H1 (cell line): ENCODE measurements at regions not wholly inside any gene's neighbourhood (a gene's known extent, or its start where the extent isn't known, plus 50 kb on each side); places are given as distances from the start of the nearest gene placed in this dataset.

ENCODE experiments used
- CTCF ChIA-PET: fragments of 300-600 bp; sonication (Branson Sonifier 250); formaldehyde crosslinking; loops from one replicate; lab custom pipeline; 2021; ENCODE audit not compliant: partially characterized antibody; lab: Charles Lee
- POLR2A ChIA-PET: fragments of 300-600 bp; sonication (Branson Sonifier 250); formaldehyde crosslinking; loops from one replicate; lab custom pipeline; 2021; ENCODE audit warnings: inconsistent platforms; ENCODE audit not compliant: partially characterized antibody; lab: Charles Lee
- DNase-seq, 2 experiments: peaks; one replicate each; pipeline versions ENCODE4 v3.0.0 to v3.0.0-alpha.2; 2010 to 2022; ENCODE audit warnings: low spot score in 2 of 2, low read depth in 1 of 2, mixed read lengths in 1 of 2
- FAIRE-seq: peaks from 2 replicates; lab custom pipeline; 2011; peaks lifted over from hg19 to GRCh38; lab: Jason Lieb, UNC
- H2AFZ ChIP-seq: 2 replicates; pipeline ENCODE4 v1.8.1; 2012; ENCODE audit warnings: low read length, inconsistent platforms
- H2AK5ac ChIP-seq: 2 replicates; pipeline ENCODE4 v1.6.1; 2013; ENCODE audit warnings: low read depth, low read length
- H2BK120ac ChIP-seq: replicated peaks from 2 replicates; pipeline ENCODE3; 2013; ENCODE audit warnings: low read depth, low read length, inconsistent platforms
- H2BK12ac ChIP-seq: 2 replicates; pipeline ENCODE4 v1.6.1; 2013; ENCODE audit warnings: low read depth, low read length
- H2BK15ac ChIP-seq: 2 replicates; pipeline ENCODE4 v1.6.1; 2013; ENCODE audit warnings: low read length
- H2BK20ac ChIP-seq: 2 replicates; pipeline ENCODE4 v1.6.1; 2013; ENCODE audit warnings: low read length
- H2BK5ac ChIP-seq: 2 replicates; pipeline ENCODE4 v1.6.1; 2013; ENCODE audit warnings: low read depth, low read length
- H3K14ac ChIP-seq: 2 replicates; pipeline ENCODE4 v1.6.1; 2013; ENCODE audit warnings: inconsistent platforms; ENCODE audit not compliant: insufficient read length
- H3K18ac ChIP-seq: 2 replicates; pipeline ENCODE4 v1.6.1; 2013; ENCODE audit warnings: low read length; ENCODE audit errors: extremely low read depth
- H3K23ac ChIP-seq: 2 replicates; pipeline ENCODE4 v1.6.1; 2013; ENCODE audit warnings: inconsistent platforms; ENCODE audit not compliant: insufficient read length
- H3K23me2 ChIP-seq: 2 replicates; pipeline ENCODE4 v1.6.1; 2013; ENCODE audit warnings: low read depth, low read length
- H3K27ac ChIP-seq: 2 replicates; pipeline ENCODE4 v1.6.1; 2011; ENCODE audit warnings: low read depth, low read length, inconsistent platforms
- H3K27me3 ChIP-seq, 4 experiments: replicated peaks in 1 of 4; 1 replicate in 1 of 4; 2 replicates in 3 of 4; pipeline versions ENCODE4 v1.6.1 to v1.8.1; 2011 to 2013; ENCODE audit warnings: low read length in 3 of 4, mild to moderate bottlenecking in 3 of 4, inconsistent platforms in 2 of 4, mixed read lengths in 2 of 4, moderate library complexity in 1 of 4; ENCODE audit not compliant: control insufficient read depth in 3 of 4, insufficient read depth in 3 of 4; ENCODE audit errors: extremely low read depth in 1 of 4
- H3K36me3 ChIP-seq, 4 experiments: 2 replicates each; pipeline versions ENCODE4 v1.6.1 to v1.8.1; 2011 to 2013; ENCODE audit warnings: mild to moderate bottlenecking in 4 of 4, low read length in 3 of 4, moderate library complexity in 2 of 4, control low read depth in 1 of 4, inconsistent platforms in 1 of 4; ENCODE audit not compliant: insufficient read depth in 4 of 4, control insufficient read depth in 2 of 4
- H3K4ac ChIP-seq: replicated peaks from 2 replicates; pipeline ENCODE3; 2013; ENCODE audit warnings: low read length, low read depth, mixed read lengths, inconsistent platforms; ENCODE audit not compliant: insufficient read length
- H3K4me1 ChIP-seq, 4 experiments: replicated peaks in 1 of 4; 1 replicate in 1 of 4; 2 replicates in 3 of 4; pipeline versions ENCODE4 v1.6.1 to v1.8.1; 2011 to 2013; ENCODE audit warnings: low read length in 3 of 4, inconsistent platforms in 2 of 4, mixed read lengths in 1 of 4; ENCODE audit not compliant: insufficient read depth in 4 of 4, control insufficient read depth in 3 of 4
- H3K4me2 ChIP-seq, 2 experiments: 2 replicates each; pipeline versions ENCODE4 v1.6.1 to v1.8.1; 2011 to 2013; ENCODE audit warnings: low read depth in 2 of 2, low read length in 2 of 2, control low read depth in 1 of 2, inconsistent platforms in 1 of 2, mild to moderate bottlenecking in 1 of 2; ENCODE audit not compliant: insufficient read depth in 1 of 2
- H3K4me3 ChIP-seq, 4 experiments: fragments of 200-600, 300-600 bp in 1 of 4; sonication (generic), shearing (Covaris generic), sonication (Bioruptor Twin) in 1 of 4; 2 replicates each; pipeline versions ENCODE4 v1.5.1 to v1.8.1; 2011 to 2016; ENCODE audit warnings: low read length in 4 of 4, low read depth in 3 of 4, control low read depth in 2 of 4, inconsistent platforms in 2 of 4, mild to moderate bottlenecking in 2 of 4, mixed read lengths in 1 of 4, moderate library complexity in 1 of 4; ENCODE audit not compliant: insufficient read depth in 2 of 4; ENCODE audit errors: extremely low read depth in 1 of 4
- H3K56ac ChIP-seq: replicated peaks from 2 replicates; pipeline ENCODE3; 2013; ENCODE audit warnings: low read depth, mild to moderate bottlenecking, mixed read lengths, low read length, inconsistent platforms; ENCODE audit not compliant: insufficient read length
- H3K79me1 ChIP-seq: 2 replicates; pipeline ENCODE4 v1.6.1; 2013; ENCODE audit warnings: low read depth, low read length, control low read depth
- H3K79me2 ChIP-seq, 2 experiments: 2 replicates each; pipeline versions ENCODE4 v1.6.1 to v1.8.1; 2012 to 2013; ENCODE audit warnings: low read length in 2 of 2, mild to moderate bottlenecking in 2 of 2, inconsistent platforms in 1 of 2; ENCODE audit not compliant: insufficient read depth in 2 of 2, control insufficient read depth in 1 of 2
- H3K9ac ChIP-seq, 4 experiments: replicated peaks in 1 of 4; 1 replicate in 1 of 4; 2 replicates in 3 of 4; pipeline versions ENCODE4 v1.6.1 to v1.8.1; 2011 to 2013; ENCODE audit warnings: low read depth in 3 of 4, low read length in 3 of 4, control low read depth in 2 of 4, mild to moderate bottlenecking in 2 of 4, moderate library complexity in 2 of 4, inconsistent platforms in 1 of 4; ENCODE audit errors: extremely low read depth in 1 of 4
- H3K9me3 ChIP-seq, 2 experiments: 2 replicates each; pipeline versions ENCODE4 v1.6.1 to v1.8.1; 2012 to 2013; ENCODE audit warnings: mild to moderate bottlenecking in 2 of 2, moderate library complexity in 2 of 2, control low read depth in 1 of 2, inconsistent platforms in 1 of 2, low read depth in 1 of 2, low read length in 1 of 2, mixed read lengths in 1 of 2; ENCODE audit not compliant: insufficient read depth in 2 of 2
- H4K20me1 ChIP-seq, 2 experiments: replicated peaks in 1 of 2; 2 replicates each; pipeline versions ENCODE3 to v1.8.1; 2011 to 2013; ENCODE audit warnings: inconsistent platforms in 2 of 2, low read length in 2 of 2, mild to moderate bottlenecking in 1 of 2; ENCODE audit not compliant: insufficient read depth in 2 of 2, control insufficient read depth in 1 of 2
- H4K5ac ChIP-seq: 2 replicates; pipeline ENCODE4 v1.6.1; 2013; ENCODE audit warnings: low read length, low read depth, mixed read lengths, inconsistent platforms; ENCODE audit not compliant: insufficient read length
- H4K8ac ChIP-seq: 2 replicates; pipeline ENCODE4 v1.8.0; 2013; ENCODE audit warnings: mild to moderate bottlenecking, moderate library complexity, low read length, inconsistent platforms; ENCODE audit not compliant: insufficient read depth; ENCODE audit errors: extremely low read depth
- H4K91ac ChIP-seq: replicated peaks from 2 replicates; pipeline ENCODE3; 2013; ENCODE audit warnings: low read length, mixed read lengths, inconsistent platforms; ENCODE audit not compliant: insufficient read length
- BCL11A ChIP-seq, 2 experiments: IDR thresholded peaks; one replicate each; pipeline ENCODE4 v1.6.1; 2011; ENCODE audit warnings: low read depth in 2 of 2, low read length in 2 of 2, mild to moderate bottlenecking in 2 of 2
- BRCA1 ChIP-seq: IDR thresholded peaks from 2 replicates; pipeline ENCODE4 v1.6.1; 2012; ENCODE audit warnings: low read depth, low read length, improper control_type of control experiment
- CHD2 ChIP-seq: IDR thresholded peaks from 2 replicates; pipeline ENCODE4 v1.6.1; 2012; ENCODE audit warnings: low read length, improper control_type of control experiment
- CTBP2 ChIP-seq: IDR thresholded peaks from 2 replicates; pipeline ENCODE4 v1.7.0; 2011; ENCODE audit warnings: borderline replicate concordance, mild to moderate bottlenecking, moderate library complexity, mixed read lengths, low read length; ENCODE audit not compliant: insufficient read depth, insufficient read length
- EZH2 ChIP-seq: fragments of 200-600 bp; sonication (generic); IDR thresholded peaks from 2 replicates; pipeline ENCODE4 v1.7.1; 2012; ENCODE audit warnings: low read depth, mild to moderate bottlenecking, moderate library complexity, low read length, inconsistent platforms; ENCODE audit not compliant: severe bottlenecking
- HDAC6 ChIP-seq: IDR thresholded peaks from one replicate; pipeline ENCODE4 v1.7.1; 2012; ENCODE audit warnings: low read depth, mild to moderate bottlenecking, inconsistent platforms, low read length, moderate library complexity
- KDM4A ChIP-seq: IDR thresholded peaks from one replicate; pipeline ENCODE4 v1.7.1; 2012; ENCODE audit warnings: low read depth, mild to moderate bottlenecking, moderate library complexity, low read length, inconsistent platforms; ENCODE audit not compliant: severe bottlenecking
- SIRT6 ChIP-seq: IDR thresholded peaks from one replicate; pipeline ENCODE4 v1.7.1; 2012; ENCODE audit warnings: low read length, inconsistent platforms
- SP1 ChIP-seq: IDR thresholded peaks from 2 replicates; pipeline ENCODE4 v1.6.1; 2011; ENCODE audit warnings: low read depth, low read length
- TAF1 ChIP-seq: IDR thresholded peaks from 2 replicates; pipeline ENCODE4 v1.6.1; 2011; ENCODE audit warnings: mild to moderate bottlenecking, low read depth, low read length
- TBP ChIP-seq: IDR thresholded peaks from 2 replicates; pipeline ENCODE4 v1.6.1; 2011; ENCODE audit warnings: low read depth, low read length, improper control_type of control experiment
- YY1 ChIP-seq: IDR thresholded peaks from 2 replicates; pipeline ENCODE4 v1.6.1; 2011; ENCODE audit warnings: low read depth, mild to moderate bottlenecking, low read length
- WGBS, 2 experiments: shearing (Covaris generic) in 1 of 2; methylation state at CpG; one replicate each; pipeline versions ENCODE4 v1.1.6 to v1.1.7; 2013 to 2015; ENCODE audit warnings: low lambda C conversion rate in 2 of 2, mixed read lengths in 2 of 2, inconsistent platforms in 1 of 2, low coverage in 1 of 2, missing lambda C conversion rate in 1 of 2; ENCODE audit not compliant: insufficient replicate concordance in 2 of 2, insufficient coverage in 1 of 2, insufficient read length in 1 of 2; ENCODE audit errors: extremely low coverage in 1 of 2, missing lambda C conversion rate in 1 of 2; 5-methylcytosine and 5-hydroxymethylcytosine counted together

DNA sequence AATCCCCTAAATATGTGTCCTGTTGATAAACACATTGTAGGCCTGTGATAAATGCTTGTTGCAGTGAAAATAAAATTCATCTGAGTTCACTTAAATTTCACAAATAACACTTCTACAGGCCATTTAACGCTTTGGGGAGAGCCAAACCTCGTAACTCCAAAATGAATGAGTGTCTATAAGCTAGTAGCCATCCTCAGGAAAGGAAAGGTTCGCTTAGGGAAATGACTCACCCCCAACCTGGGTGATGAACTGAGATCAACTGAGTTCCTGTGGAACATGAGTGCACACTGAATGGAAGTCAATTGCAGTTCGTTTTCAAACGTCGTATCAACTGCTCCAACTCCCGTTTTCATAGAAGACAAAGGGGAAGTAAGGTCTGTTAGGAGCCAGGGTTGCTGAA is 527.6 kb upstream of the ID2 start:
- H2AFZ ChIP-seq, result no peak overlapping the region
- H2BK12ac ChIP-seq, result no peak overlapping the region
- H3K23me2 ChIP-seq, result no peaks in the 10 kb centered on the region; the same call in 1 of the 2 replicates
- DNase-seq (no peak), FAIRE-seq (no peak)
- H3K18ac ChIP-seq, result no peak overlapping the region
- no peaks in the 10 kb centered on the region for H4K20me1 ChIP-seq
- H3K4me2 ChIP-seq, result no peak overlapping the region
- no peak overlapping the region for H2BK120ac ChIP-seq
- H3K9ac ChIP-seq, result no peak overlapping the region
- no peak overlapping the region for H3K27ac ChIP-seq
- H3K4ac ChIP-seq, result no peak overlapping the region
- CTCF ChIA-PET, result no interaction called here
- no peaks in the 10 kb centered on the region for H3K9me3 ChIP-seq
- H3K79me2 ChIP-seq, result no peaks in the 10 kb centered on the region
- H4K5ac ChIP-seq, result no peak overlapping the region
- H4K91ac ChIP-seq, result no peak overlapping the region
- H3K27me3 ChIP-seq, result no peaks in the 10 kb centered on the region
- peaks cover 0 to 6% (median 4%) of the 10 kb centered on the region in 4 experiments; a peak in 2 of 7 replicates for H3K4me1 ChIP-seq
- no peak overlapping the region for H2AK5ac ChIP-seq
- H2BK5ac ChIP-seq, result no peak overlapping the region
- H3K23ac ChIP-seq, result no peak overlapping the region
- WGBS, 2 experiments, result 96% methylated on average over 7 of the region's 7 CpGs; no CpG with 5 or more reads in 1 of the 2 experiments
- no peak overlapping the region for H3K4me3 ChIP-seq
- no peak for TF ChIP-seq CHD2
- TF ChIP-seq SP1, result no peak
- TF ChIP-seq CTBP2, result no peak
- TF ChIP-seq SIRT6, result no peak
- TF ChIP-seq TBP, result no peak
- no peak for TF ChIP-seq BRCA1
- no peak for TF ChIP-seq YY1
- TF ChIP-seq BCL11A (IDR thresholded peaks at IDR 0.05; ENCODE audit: low read depth in 2 of 2, low read length in 2 of 2), result no peak
- no peak for TF ChIP-seq TAF1
- no peak for TF ChIP-seq HDAC6
- TF ChIP-seq EZH2, result no peak
- TF ChIP-seq KDM4A, result no peak
- no peak overlapping the region for H3K14ac ChIP-seq
- H2BK20ac ChIP-seq, result no peak overlapping the region
- H3K36me3 ChIP-seq, result no peaks in the 10 kb centered on the region
- no peak overlapping the region for H4K8ac ChIP-seq
- no peak overlapping the region for H3K56ac ChIP-seq
- H2BK15ac ChIP-seq, result no peak overlapping the region; the same call in 1 of the 2 replicates
- H3K79me1 ChIP-seq, result no peaks in the 10 kb centered on the region; the same call in 1 of the 2 replicates
- POLR2A ChIA-PET, result no interaction called here
